HEK293 (cell line): ENCODE measurements at regions not wholly inside any gene's neighbourhood (a gene's known extent, or its start where the extent isn't known, plus 50 kb on each side); places are given as distances from the start of the nearest gene placed in this dataset.

ENCODE experiments used
- ATF2 ChIP-seq: fragments of 450-650 bp; formaldehyde crosslinking; IDR thresholded peaks from 2 replicates; pipeline ENCODE4 v1.5.1; 2016; ENCODE audit warnings: missing biosample characterization, missing genetic modification characterization, low read depth
- CTCF ChIP-seq: fragments of 450-650 bp; formaldehyde crosslinking; IDR thresholded peaks from 2 replicates; pipeline ENCODE4 v1.5.1; 2016; ENCODE audit warnings: missing biosample characterization, missing genetic modification characterization
- FEZF1 ChIP-seq: fragments of 450-650 bp; formaldehyde crosslinking; IDR thresholded peaks from 2 replicates; pipeline ENCODE4 v1.5.1; 2016; ENCODE audit warnings: missing biosample characterization, missing genetic modification characterization
- GLI4 ChIP-seq: fragments of 450-650 bp; formaldehyde crosslinking; IDR thresholded peaks from 2 replicates; pipeline ENCODE4 v1.5.1; 2016; ENCODE audit warnings: missing biosample characterization, missing genetic modification characterization
- MEIS1 ChIP-seq: sonication (generic); formaldehyde crosslinking; IDR thresholded peaks from 2 replicates; pipeline ENCODE4 v1.8.1; 2022; ENCODE audit warnings: missing genetic modification reagents, mild to moderate bottlenecking, borderline replicate concordance
- MZF1 ChIP-seq: fragments of 450-650 bp; formaldehyde crosslinking; IDR thresholded peaks from 2 replicates; pipeline ENCODE4 v1.5.1; 2017; ENCODE audit warnings: missing biosample characterization, missing genetic modification characterization, borderline replicate concordance
- TRIM28 ChIP-seq: IDR thresholded peaks from 2 replicates; pipeline ENCODE4 v1.6.1; 2011; ENCODE audit warnings: low read length, control low read depth, borderline replicate concordance
- ZBTB8A ChIP-seq: fragments of 450-650 bp; formaldehyde crosslinking; IDR thresholded peaks from 2 replicates; pipeline ENCODE4 v1.5.1; 2016; ENCODE audit warnings: missing biosample characterization, missing genetic modification characterization
- ZFP69B ChIP-seq: fragments of 450-650 bp; formaldehyde crosslinking; IDR thresholded peaks from 2 replicates; pipeline ENCODE4 v1.5.1; 2016; ENCODE audit warnings: missing biosample characterization, missing genetic modification characterization
- ZNF18 ChIP-seq: fragments of 450-650 bp; formaldehyde crosslinking; IDR thresholded peaks from 2 replicates; pipeline ENCODE4 v1.5.1; 2016; ENCODE audit warnings: missing biosample characterization, missing genetic modification characterization
- ZNF311 ChIP-seq: fragments of 450-650 bp; formaldehyde crosslinking; IDR thresholded peaks from 2 replicates; pipeline ENCODE4 v1.5.1; 2017; ENCODE audit warnings: missing biosample characterization, missing genetic modification characterization, borderline replicate concordance
- ZNF350 ChIP-seq: fragments of 450-650 bp; formaldehyde crosslinking; IDR thresholded peaks from 2 replicates; pipeline ENCODE4 v1.5.0; 2017; ENCODE audit warnings: missing biosample characterization, mild to moderate bottlenecking, missing genetic modification characterization

- TF ChIP-seq CTCF (tag by site-specific recombination) (no peak), FEZF1 (tag by site-specific recombination) (no peak), MZF1 (tag by site-specific recombination) (no peak), ZNF350 (no peak), ZNF18 (tag by site-specific recombination) (no peak), MEIS1 (no peak), ZFP69B (tag by site-specific recombination) (no peak), TRIM28 (no peak), ZBTB8A (no peak), GLI4 (tag by site-specific recombination) (no peak), ZNF311 (no peak), ATF2 (tag by site-specific recombination) (no peak)
Observed at GRCh38 chr1:163265547-163265946, 56.2 kb upstream of the NUF2 start.
